ENCODE measurements at regions not wholly inside any gene's neighbourhood (a gene's known extent, or its start where the extent isn't known, plus 50 kb on each side); places are given as distances from the start of the nearest gene placed in this dataset.
"Not testable (repeated sequence)": the region's sequence is repeated elsewhere in the genome, so short reads cannot be mapped to it uniquely, and the experiment has no call there.

GRCh38 chr2:143946436-143947391, 573.2 kb downstream of the ZEB2 start:
- in situ Hi-C loops (cut with HindIII; ENCODE audit: low pct_unique_long_range_greater_than_20kb, low sequenced_read_pairs): no loop called here

GRCh38 chr2:143942486-143942885, 577.4 kb downstream of the ZEB2 start:
- in situ Hi-C loops (cut with HindIII; ENCODE audit: low pct_unique_long_range_greater_than_20kb, low sequenced_read_pairs): no loop called here
- no peak for DNase-seq (ENCODE audit: low read depth, low spot score)

More at GRCh38 chr2:143946436-143947391, 573.2 kb downstream of the ZEB2 start:
- DNase-seq (ENCODE audit: low read depth, low spot score): no peak

- no peak for DNase-seq (ENCODE audit: low read depth, low spot score)
- in situ Hi-C loops (cut with HindIII; ENCODE audit: low pct_unique_long_range_greater_than_20kb, low sequenced_read_pairs): no loop called here
These were observed 579.2 kb downstream of the ZEB2 start for GRCh38 chr2:143940720-143941119.

- in situ Hi-C loops (cut with HindIII; ENCODE audit: low pct_unique_long_range_greater_than_20kb, low sequenced_read_pairs): no loop called here
- no peak for DNase-seq (ENCODE audit: low read depth, low spot score)
These were observed 580.1 kb downstream of the ZEB2 start for GRCh38 chr2:143939626-143940330.

DNA sequence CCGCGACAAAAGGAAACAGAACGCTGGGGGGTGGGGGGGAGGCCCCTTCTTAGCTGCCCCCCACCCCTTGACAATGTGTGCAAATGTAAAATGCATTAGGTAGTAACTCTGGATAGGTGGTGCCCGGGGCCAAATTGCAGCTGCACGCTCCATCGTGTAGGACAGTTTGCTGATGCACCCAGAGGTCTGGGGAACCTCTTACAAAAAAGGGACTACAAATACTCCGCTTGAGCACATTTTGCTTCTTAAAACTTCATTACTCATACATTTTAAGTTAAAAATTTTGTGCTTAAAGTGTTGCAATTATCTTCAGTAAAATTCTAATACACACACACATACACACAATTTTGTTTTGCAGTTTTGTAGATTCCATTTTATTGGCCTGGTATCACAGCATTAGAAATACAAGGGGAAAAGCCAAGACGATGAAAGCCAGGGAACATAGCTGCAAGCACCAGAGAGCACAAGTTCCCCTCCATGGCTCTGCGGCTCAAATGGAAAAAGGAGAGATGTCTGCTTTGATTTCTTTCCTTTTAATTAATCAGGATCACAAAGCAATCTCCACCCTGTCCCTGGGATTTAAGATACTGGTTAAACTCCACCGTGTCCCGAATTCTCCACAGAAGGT, 582.1 kb downstream of the ZEB2 start:
- in situ Hi-C loops (cut with HindIII; ENCODE audit: low pct_unique_long_range_greater_than_20kb, low sequenced_read_pairs): no loop called here
- no peak for DNase-seq (ENCODE audit: low read depth, low spot score)

DNA sequence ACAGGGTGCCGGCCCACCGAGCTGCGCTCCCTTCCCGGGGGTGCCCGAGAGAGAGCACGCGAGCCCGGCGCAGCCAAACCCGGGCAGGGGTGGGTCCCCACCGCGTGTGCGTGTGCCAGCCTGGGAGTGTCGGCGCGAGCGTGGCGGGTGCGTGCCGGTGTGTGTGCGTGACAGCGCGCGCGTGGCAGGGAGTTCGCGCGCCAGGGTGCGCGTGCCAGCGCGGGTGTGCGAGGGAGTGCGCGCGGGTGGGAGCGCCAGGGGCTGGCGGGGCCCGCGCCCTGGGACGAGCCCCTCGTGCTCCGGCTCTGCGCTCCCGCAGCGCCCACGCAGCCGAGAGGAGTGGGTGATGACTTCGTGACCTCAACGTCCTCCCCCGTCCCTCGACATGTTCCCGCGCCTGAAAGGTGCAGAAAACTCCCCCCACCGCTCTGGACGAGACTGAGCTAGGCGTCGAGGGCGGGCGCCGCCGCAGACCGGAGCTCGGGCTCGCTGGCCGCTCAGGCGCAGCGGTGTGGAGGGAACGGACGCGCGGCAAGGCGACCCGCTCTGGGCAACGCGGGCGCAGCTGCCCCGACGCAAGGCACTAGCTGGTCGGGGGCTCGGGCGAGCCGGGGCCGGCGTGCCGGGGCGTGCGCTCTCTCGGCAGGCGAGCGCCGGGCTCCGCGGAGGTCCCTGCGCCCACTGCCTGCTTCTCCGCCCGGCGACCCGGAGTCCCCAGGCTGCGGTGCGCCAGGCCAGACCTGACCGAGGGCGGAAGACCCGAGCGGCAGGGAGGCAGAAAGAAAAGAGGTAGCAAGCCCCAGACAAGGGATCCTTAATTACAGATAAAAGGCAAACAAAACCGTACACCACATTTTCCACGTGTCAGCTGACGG, 582.8 kb downstream of the ZEB2 start:
- DNase-seq (ENCODE audit: low read depth, low spot score): no peak

DNA sequence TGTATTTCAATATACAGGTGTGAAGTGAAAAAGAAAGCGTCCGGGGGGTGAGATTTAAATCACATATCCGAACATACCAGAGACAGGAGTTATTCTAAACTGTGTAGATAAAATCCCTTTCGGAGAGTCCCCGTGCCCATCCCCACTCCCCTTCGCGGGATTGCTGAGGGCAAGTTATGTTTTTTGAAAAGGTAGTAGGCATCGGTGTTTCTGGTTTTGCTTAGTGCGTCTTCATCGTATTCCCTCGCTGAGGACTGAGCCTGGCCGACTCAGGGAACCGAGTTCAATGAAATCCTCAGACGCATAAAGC, 583.4 kb downstream of the ZEB2 start:
- in situ Hi-C loops (cut with HindIII; ENCODE audit: low pct_unique_long_range_greater_than_20kb, low sequenced_read_pairs): no loop called here
- no peak for DNase-seq (ENCODE audit: low read depth, low spot score)

More for the DNA sequence above, 582.8 kb downstream of the ZEB2 start:
- in situ Hi-C loops (cut with HindIII; ENCODE audit: low pct_unique_long_range_greater_than_20kb, low sequenced_read_pairs): no loop called here

DNA sequence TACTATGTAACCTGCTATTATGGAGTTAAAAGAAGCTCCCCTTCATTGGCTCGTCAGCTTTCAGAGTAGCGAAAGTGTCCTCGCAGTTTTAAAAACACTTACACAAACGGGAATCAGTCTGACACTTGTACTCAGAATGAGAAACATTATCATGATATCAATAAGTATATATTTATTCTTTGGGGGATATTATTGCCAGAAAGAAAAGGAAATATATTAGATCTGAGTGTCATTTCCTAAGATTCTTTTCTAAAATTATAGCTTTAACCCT, 584.5 kb downstream of the ZEB2 start:
- DNase-seq (ENCODE audit: low read depth, low spot score): no peak
- in situ Hi-C loops (cut with HindIII; ENCODE audit: low pct_unique_long_range_greater_than_20kb, low sequenced_read_pairs): no loop called here

GRCh38 chr2:143934626-143935481, 585.1 kb downstream of the ZEB2 start:
- in situ Hi-C loops (cut with HindIII; ENCODE audit: low pct_unique_long_range_greater_than_20kb, low sequenced_read_pairs): no loop called here
- DNase-seq (ENCODE audit: low read depth, low spot score): no peak

DNA sequence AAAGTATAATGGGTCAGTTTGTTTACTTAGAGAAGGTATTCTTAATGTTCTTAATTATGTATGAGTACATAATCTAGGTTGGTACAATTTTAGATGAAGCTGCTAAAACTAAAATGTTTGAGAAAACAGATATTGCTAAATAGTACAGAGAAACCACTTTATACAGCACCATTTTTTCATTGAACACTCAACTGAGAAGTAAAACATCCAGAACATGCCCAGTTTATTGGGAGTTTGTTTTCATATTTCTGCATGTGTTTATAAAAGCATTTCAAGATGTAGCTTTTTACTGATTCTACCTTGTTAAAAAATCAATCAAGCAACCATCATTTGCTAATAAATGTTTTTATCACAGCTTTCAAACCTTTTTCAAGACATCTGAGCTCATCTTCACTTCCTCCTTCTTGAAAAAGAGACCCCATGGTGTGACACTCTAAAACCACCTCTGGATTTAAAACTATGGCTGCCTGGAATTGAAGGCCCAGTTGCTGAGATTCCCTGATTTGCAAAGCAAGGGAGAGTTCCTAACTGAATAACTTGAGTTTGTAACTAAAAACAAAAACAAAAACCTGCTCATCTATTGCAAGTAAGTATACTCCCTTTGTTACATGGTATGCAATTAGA, 585.9 kb downstream of the ZEB2 start:
- no peak for DNase-seq (ENCODE audit: low read depth, low spot score)
- in situ Hi-C loops (cut with HindIII; ENCODE audit: low pct_unique_long_range_greater_than_20kb, low sequenced_read_pairs): no loop called here

DNA sequence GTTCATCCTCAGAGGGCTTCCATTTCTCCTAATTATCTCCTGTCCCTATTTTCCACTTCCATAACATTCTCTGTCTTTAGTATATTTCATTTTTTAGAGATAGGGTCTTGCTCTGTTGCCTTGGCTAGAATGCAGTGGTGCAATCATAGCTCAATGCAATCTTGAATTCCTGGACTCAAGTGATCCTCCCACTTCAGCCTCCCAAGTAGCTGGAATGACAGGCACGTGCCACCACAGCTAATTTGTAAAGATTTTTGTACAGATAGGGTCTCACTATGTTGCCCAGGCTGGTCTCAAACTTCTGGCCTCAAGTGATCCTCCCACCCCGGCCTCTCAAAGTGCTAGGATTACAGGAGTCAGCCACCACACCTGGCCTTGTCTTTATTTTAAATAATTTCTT, 589.0 kb downstream of the ZEB2 start:
- in situ Hi-C loops (cut with HindIII; ENCODE audit: low pct_unique_long_range_greater_than_20kb, low sequenced_read_pairs): no loop called here
- no peak for DNase-seq (ENCODE audit: low read depth, low spot score)

DNA sequence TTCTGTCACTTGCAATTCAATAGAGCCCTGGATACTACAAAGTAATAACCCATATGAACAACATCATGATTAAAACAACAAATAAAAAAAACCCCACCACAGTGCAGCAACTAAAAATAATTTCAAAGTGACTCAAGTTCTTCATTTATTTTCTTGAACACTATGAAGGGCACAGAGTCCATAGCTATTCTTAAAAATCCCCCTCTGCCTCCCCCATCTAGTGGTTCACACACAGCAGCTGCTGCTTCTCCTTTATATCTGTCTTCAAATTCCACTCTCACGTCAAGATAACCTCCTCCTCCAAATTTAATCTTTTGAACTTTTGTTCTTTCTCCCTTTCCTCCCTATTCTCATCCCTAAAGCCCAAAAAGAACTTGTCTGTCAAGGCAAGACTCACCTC, 591.3 kb downstream of the ZEB2 start:
- in situ Hi-C loops (cut with HindIII; ENCODE audit: low pct_unique_long_range_greater_than_20kb, low sequenced_read_pairs): no loop called here
- DNase-seq (ENCODE audit: low read depth, low spot score): no peak

DNA sequence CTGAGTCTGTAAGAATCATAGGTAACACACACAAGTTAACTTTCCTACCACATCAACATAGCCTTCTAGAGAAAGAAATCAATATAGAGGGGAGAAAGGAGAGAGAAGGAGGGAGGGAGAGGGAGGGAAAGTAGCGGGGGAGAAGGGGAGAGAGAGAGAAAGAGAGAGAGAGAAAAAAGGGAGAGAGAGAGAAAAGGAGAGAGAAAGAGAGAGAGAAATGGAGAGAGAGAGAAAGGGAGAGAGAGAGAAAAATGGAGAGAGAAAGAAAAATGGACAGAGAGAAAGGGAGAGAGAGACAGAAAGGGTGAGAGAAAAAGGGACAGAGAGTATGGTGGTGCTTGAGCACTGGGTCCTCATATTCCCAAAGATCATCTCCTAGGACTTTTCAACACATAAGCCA, 591.7 kb downstream of the ZEB2 start:
- no peak for DNase-seq (ENCODE audit: low read depth, low spot score)
- in situ Hi-C loops (cut with HindIII; ENCODE audit: low pct_unique_long_range_greater_than_20kb, low sequenced_read_pairs): no loop called here

- no peak for DNase-seq (ENCODE audit: low read depth, low spot score)
- in situ Hi-C loops (cut with HindIII; ENCODE audit: low pct_unique_long_range_greater_than_20kb, low sequenced_read_pairs): no loop called here
These were observed 593.2 kb downstream of the ZEB2 start for GRCh38 chr2:143926736-143927135.

DNA sequence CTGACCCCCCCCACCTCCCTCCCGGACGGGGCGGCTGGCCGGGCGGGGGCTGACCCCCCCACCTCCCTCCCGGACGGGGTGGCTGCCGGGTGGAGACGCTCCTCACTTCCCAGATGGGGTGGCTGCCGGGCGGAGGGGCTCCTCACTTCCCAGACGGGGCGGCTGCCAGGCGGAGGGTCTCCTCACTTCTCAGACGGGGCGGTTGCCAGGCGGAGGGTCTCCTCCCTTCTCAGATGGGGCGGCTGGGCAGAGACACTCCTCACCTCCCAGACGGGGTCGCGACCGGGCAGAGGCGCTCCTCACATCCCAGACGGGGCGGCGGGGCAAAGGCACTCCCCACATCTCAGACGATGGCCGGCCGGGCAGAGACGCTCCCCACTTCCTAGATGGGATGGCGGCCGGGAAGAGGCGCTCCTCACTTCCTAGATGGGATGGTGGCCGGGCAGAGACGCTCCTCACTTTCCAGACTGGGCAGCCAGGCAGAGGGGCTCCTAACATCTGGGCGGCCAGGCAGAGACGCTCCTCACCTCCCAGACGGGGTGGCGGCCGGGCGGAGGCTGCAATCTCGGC, 597.6 kb downstream of the ZEB2 start:
- in situ Hi-C loops (cut with HindIII; ENCODE audit: low pct_unique_long_range_greater_than_20kb, low sequenced_read_pairs); DNase-seq (ENCODE audit: low read depth, low spot score): not testable (repeated sequence)

- no peak for DNase-seq (ENCODE audit: low read depth, low spot score)
- in situ Hi-C loops (cut with HindIII; ENCODE audit: low pct_unique_long_range_greater_than_20kb, low sequenced_read_pairs): no loop called here
These were observed 601.4 kb downstream of the ZEB2 start for GRCh38 chr2:143918465-143918989.

Measured in SK-MEL-5 (cell line).